Pancreas (tissue), 10 donors: ENCODE measurements at regions not wholly inside any gene's neighbourhood (a gene's known extent, or its start where the extent isn't known, plus 50 kb on each side); places are given as distances from the start of the nearest gene placed in this dataset.

ENCODE experiments used
- ATAC-seq, 4 donors: fragments of 200-7000 bp; cut with Tn5 transposase; one replicate each; pipeline versions ENCODE4 v1.8.0 to v1.9.1; 2020; ENCODE audit warnings: mild to moderate bottlenecking in 4 of 4, moderate library complexity in 4 of 4
- DNase-seq, 6 donors: peaks; one replicate each; pipeline ENCODE4 v3.0.0-alpha.2; 2020
- FAIRE-seq: peaks from 2 replicates; lab custom pipeline; 2012; peaks lifted over from hg19 to GRCh38; lab: Jason Lieb, UNC
- H3K27ac ChIP-seq, 4 donors: fragments of 200-600 bp; sonication (generic); 1 replicate in 3 of 4; 2 replicates in 1 of 4; pipeline versions ENCODE4 v1.5.0 to v1.8.0; 2020
- H3K27me3 ChIP-seq, 4 donors: fragments of 200-600 bp; one replicate each; pipeline ENCODE4 v1.8.0; 2021
- H3K36me3 ChIP-seq, 3 donors: fragments of 200-600 bp; sonication (generic) in 1 of 3; one replicate each; pipeline versions ENCODE4 v1.5.0 to v1.8.0; 2020 to 2021
- H3K4me1 ChIP-seq, 3 donors: fragments of 200-600 bp; one replicate each; pipeline ENCODE4 v1.8.0; 2021
- H3K4me3 ChIP-seq, 4 donors: fragments of 200-600 bp; sonication (generic) in 2 of 4; one replicate each; pipeline versions ENCODE4 v1.5.0 to v1.8.0; 2020 to 2021
- H3K9me3 ChIP-seq, 4 donors: fragments of 200-600 bp; one replicate each; pipeline ENCODE4 v1.8.0; 2021
- CTCF ChIP-seq, 4 donors: fragments of 200-600 bp; sonication (generic) in 3 of 4; IDR thresholded peaks; one replicate each; pipeline versions ENCODE4 v1.5.0 to v1.8.0; 2021; ENCODE audit warnings: antibody characterized with exemption in 4 of 4
- WGBS, 2 donors: extraction: QIAGEN DNeasy Blood & Tissue Kit; methylation state at CpG; one replicate each; pipeline ENCODE4 v1.1.7; 2013; 5-methylcytosine and 5-hydroxymethylcytosine counted together
- intact Hi-C, 3 donors: fragments of 100-400 bp; cut with DNase I; formaldehyde crosslinking; loops; one replicate each; pipeline versions ENCODE4 v1.11.1 to v1.14.2; 2022
- donor health status: healthy with polysubstance abuse.
- donor health status: DM: no; HTN: no; CAD: no; lungs with moderate emphysema.
- donor health status: DM: no; HTN: no; CAD: no.
- donor health status: control.
- donor health status: control.
- donor health status: Bipolar disorder and iron deficiency.
- donor health status: DM: yes; HTN: yes; CAD: no.
- donor health status: DM: no; HTN: no; CAD: no.
- donor health status: DM: no; HTN: no; CAD: no.
- donor health status: DM: yes; HTN: yes; CAD: no.

DNA sequence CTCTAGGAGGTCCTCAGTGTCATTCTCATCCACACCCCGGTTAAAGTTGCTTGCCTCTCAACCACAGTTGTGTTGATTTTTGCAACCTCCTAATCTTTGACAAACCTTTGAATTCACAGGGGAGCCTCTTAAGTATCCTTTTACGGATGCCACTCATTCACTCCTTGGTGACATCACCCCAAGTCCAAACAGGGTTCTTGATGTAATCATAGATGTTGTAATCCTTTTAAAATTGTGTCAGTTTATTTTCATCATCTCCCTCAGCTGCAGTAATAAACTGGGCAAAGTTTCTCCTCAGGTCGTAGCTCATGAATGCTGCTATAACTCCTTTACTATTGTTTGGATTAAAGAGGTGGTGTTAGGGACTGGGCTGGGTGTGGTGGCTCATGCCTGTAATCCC, 637.2 kb upstream of the NUDT12 start:
- no peaks in the 10 kb centered on the region for H3K27me3 ChIP-seq
- no peaks in the 10 kb centered on the region for H3K4me1 ChIP-seq
- DNase-seq (no peak), ATAC-seq (no peak), FAIRE-seq (no peak)
- no peak overlapping the region for H3K27ac ChIP-seq
- H3K36me3 ChIP-seq, result no peaks in the 10 kb centered on the region
- intact Hi-C loops, result no loop called here
- H3K9me3 ChIP-seq, result no peaks in the 10 kb centered on the region
- no peak for TF ChIP-seq CTCF (IDR thresholded peaks at IDR 0.05)
- no peak overlapping the region for H3K4me3 ChIP-seq
- 57 to 79% methylated on average over 3 of the region's 3 CpGs for WGBS, 2 donors

- no peak overlapping the region for H3K27ac ChIP-seq
- intact Hi-C loops, result no loop called here
- H3K4me3 ChIP-seq, result no peak overlapping the region
- no peak for TF ChIP-seq CTCF (IDR thresholded peaks at IDR 0.05)
- FAIRE-seq, result no peak
- no peaks in the 10 kb centered on the region for H3K36me3 ChIP-seq
- 95 to 96% methylated on average over 1 of the region's 1 CpG for WGBS, 2 donors
- DNase-seq, result no peak
- no peaks in the 10 kb centered on the region for H3K9me3 ChIP-seq
- no peaks in the 10 kb centered on the region for H3K4me1 ChIP-seq
- no peaks in the 10 kb centered on the region for H3K27me3 ChIP-seq
- no peak for ATAC-seq
Observed at GRCh38 chr5:104198156-104198555, 635.6 kb upstream of the NUDT12 start.

DNA sequence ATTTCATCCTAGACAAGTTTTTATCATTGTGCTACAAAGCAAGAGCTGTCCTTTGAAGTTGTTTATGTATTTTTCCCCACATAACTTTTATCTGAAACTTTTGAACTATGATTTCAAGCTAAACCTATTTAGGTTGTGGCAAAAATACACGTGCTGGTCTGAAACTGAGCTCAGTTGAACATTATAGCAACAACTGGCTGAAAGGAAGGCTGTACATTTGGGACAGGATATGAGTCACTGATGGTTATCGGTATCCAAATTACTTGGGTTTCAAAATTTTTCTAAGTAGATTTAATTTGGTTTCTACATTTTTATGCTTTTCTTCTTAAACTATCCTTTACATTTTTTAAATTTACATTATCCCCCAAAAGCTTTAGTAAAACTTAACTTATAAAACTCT, 627.3 kb upstream of the NUDT12 start:
- WGBS, 2 donors, result 60 to 68% methylated on average over 2 of the region's 2 CpGs

GRCh38 chr5:104189031-104189430, 626.4 kb upstream of the NUDT12 start:
- H3K9me3 ChIP-seq, result no peaks in the 10 kb centered on the region
- H3K27me3 ChIP-seq, result no peaks in the 10 kb centered on the region
- H3K36me3 ChIP-seq, result no peaks in the 10 kb centered on the region
- FAIRE-seq (no peak), ATAC-seq (no peak), DNase-seq (no peak)
- WGBS, 2 donors, result 64 to 75% methylated on average over 4 of the region's 4 CpGs
- TF ChIP-seq CTCF (IDR thresholded peaks at IDR 0.05), result no peak
- H3K4me1 ChIP-seq, result no peaks in the 10 kb centered on the region
- intact Hi-C loops, result no loop called here
- H3K27ac ChIP-seq, result no peak overlapping the region
- no peak overlapping the region for H3K4me3 ChIP-seq

More for the DNA sequence above, 627.3 kb upstream of the NUDT12 start:
- no peak overlapping the region for H3K4me3 ChIP-seq
- ATAC-seq, result no peak
- no peak for TF ChIP-seq CTCF (IDR thresholded peaks at IDR 0.05)
- no peak for DNase-seq
- no peaks in the 10 kb centered on the region for H3K4me1 ChIP-seq
- H3K27ac ChIP-seq, result no peak overlapping the region
- intact Hi-C loops, result no loop called here
- no peaks in the 10 kb centered on the region for H3K27me3 ChIP-seq
- no peaks in the 10 kb centered on the region for H3K36me3 ChIP-seq
- no peak for FAIRE-seq
- H3K9me3 ChIP-seq, result no peaks in the 10 kb centered on the region

DNA sequence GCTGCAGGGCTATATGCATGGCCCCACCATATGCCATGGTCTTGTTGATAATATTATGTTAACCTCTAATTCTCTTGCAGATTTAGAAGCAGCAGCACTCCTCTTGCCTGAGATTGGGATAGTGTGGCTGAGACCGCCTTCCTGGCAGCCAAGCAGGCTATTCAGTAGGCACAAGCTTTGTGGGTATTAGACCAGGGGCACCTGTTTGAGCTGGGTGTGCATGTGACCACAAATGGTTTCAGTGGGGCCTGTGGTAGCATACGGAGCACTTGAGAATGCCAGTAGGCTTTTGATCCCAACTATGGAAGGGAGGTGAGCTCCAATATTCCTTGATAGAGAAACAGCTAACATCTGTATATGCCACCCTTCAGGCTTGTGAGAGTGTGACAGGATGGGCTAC, 625.1 kb upstream of the NUDT12 start:
- no peak for TF ChIP-seq CTCF (IDR thresholded peaks at IDR 0.05)
- Histone ChIP-seq H3K27ac (no peak overlapping the region), H3K36me3 (no peaks in the 10 kb centered on the region), H3K27me3 (no peaks in the 10 kb centered on the region), H3K4me1 (no peaks in the 10 kb centered on the region), H3K9me3 (no peaks in the 10 kb centered on the region), H3K4me3 (no peak overlapping the region)
- intact Hi-C loops, result no loop called here
- ATAC-seq (no peak), FAIRE-seq (no peak), DNase-seq (no peak)
- WGBS, 2 donors, result 92 to 98% methylated on average over 2 of the region's 2 CpGs
